ENCODE measurements at regions not wholly inside any gene's neighbourhood (a gene's known extent, or its start where the extent isn't known, plus 50 kb on each side); places are given as distances from the start of the nearest gene placed in this dataset.

DNA sequence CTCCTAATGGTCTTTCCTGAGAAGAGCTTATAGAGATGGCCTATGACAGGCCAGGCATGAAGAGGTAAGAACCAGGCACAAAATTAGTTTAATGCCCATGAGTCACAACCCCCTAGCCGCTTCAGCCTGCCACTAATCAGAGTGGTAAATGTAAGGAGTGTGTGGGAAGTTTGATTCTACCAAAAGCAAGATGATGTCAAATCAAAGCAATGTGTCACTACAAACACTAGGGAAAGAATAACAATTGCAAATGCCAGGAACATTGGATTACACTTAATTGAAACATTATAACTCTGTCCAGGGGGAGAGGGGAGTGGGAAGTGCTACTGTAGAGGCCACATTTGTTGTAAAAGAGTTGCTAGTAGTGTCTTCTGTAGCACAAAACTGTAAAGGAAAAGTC lies 596.6 kb upstream of the AGTR1 start:
- no peaks in the 10 kb centered on the region for H3K9me3 Mint-ChIP-seq (ENCODE audit: unreplicated experiment)
- ChIA-PET POLR2A (no interaction called here), CTCF (interaction anchor here (0.7 kb wide), 1 partner anchor 18 kb away, joined by 4 read pairs; no protein-coding TSS in a partner anchor)
- no peaks in the 10 kb centered on the region for H3K4me1 Mint-ChIP-seq (ENCODE audit: insufficient read depth, unreplicated experiment)
- TF ChIP-seq, protein P1, sequence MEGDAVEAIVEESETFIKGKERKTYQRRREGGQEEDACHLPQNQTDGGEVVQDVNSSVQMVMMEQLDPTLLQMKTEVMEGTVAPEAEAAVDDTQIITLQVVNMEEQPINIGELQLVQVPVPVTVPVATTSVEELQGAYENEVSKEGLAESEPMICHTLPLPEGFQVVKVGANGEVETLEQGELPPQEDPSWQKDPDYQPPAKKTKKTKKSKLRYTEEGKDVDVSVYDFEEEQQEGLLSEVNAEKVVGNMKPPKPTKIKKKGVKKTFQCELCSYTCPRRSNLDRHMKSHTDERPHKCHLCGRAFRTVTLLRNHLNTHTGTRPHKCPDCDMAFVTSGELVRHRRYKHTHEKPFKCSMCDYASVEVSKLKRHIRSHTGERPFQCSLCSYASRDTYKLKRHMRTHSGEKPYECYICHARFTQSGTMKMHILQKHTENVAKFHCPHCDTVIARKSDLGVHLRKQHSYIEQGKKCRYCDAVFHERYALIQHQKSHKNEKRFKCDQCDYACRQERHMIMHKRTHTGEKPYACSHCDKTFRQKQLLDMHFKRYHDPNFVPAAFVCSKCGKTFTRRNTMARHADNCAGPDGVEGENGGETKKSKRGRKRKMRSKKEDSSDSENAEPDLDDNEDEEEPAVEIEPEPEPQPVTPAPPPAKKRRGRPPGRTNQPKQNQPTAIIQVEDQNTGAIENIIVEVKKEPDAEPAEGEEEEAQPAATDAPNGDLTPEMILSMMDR (IDR thresholded peaks at IDR 0.05; ENCODE audit: unreplicated experiment) = no peak
- no TSS peak for BruUV-seq (replicated peaks)
- H3K27ac Mint-ChIP-seq (ENCODE audit: low read depth, unreplicated experiment) = no peak overlapping the region
- DNase-seq (ENCODE audit: unreplicated experiment) = no peak
- intact Hi-C loops (cut with micrococcal nuclease) = no loop called here
- H3K36me3 Mint-ChIP-seq (ENCODE audit: insufficient read depth, unreplicated experiment) = no peaks in the 10 kb centered on the region
- no peak overlapping the region for H3K4me3 Mint-ChIP-seq (ENCODE audit: unreplicated experiment)
- peaks cover 66% of the 10 kb centered on the region for H3K27me3 Mint-ChIP-seq (ENCODE audit: insufficient read depth, unreplicated experiment)

DNA sequence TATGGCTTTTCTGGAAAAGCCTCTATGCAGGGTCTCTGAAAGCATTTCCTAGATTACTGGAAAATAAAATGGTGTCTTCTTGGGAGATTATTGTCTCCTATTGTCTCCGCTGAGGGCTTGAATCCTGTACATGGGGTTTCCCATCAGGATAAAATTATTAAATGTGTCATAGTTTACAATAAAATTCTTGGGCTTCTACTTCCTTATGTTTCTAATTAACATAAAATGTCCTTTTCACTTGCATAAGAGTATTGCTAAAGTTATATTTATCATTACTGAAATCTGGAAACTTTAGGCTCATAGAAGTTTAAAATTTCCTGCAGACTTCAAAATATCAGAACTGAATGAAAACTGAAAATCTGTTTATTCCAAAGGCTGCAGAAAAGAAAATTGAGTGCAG lies 595.5 kb upstream of the AGTR1 start:
- TF ChIP-seq, protein P1 (IDR thresholded peaks at IDR 0.05; ENCODE audit: unreplicated experiment) = no peak
- ChIA-PET POLR2A (no interaction called here), CTCF (no interaction called here)
- H3K36me3 Mint-ChIP-seq (ENCODE audit: insufficient read depth, unreplicated experiment) = no peaks in the 10 kb centered on the region
- H3K4me3 Mint-ChIP-seq (ENCODE audit: unreplicated experiment) = no peak overlapping the region
- no peaks in the 10 kb centered on the region for H3K4me1 Mint-ChIP-seq (ENCODE audit: insufficient read depth, unreplicated experiment)
- intact Hi-C loops (cut with micrococcal nuclease) = no loop called here
- peaks cover 55% of the 10 kb centered on the region for H3K27me3 Mint-ChIP-seq (ENCODE audit: insufficient read depth, unreplicated experiment)
- H3K27ac Mint-ChIP-seq (ENCODE audit: low read depth, unreplicated experiment) = no peak overlapping the region
- no TSS peak for BruUV-seq (replicated peaks)
- H3K9me3 Mint-ChIP-seq (ENCODE audit: unreplicated experiment) = no peaks in the 10 kb centered on the region
- no peak for DNase-seq (ENCODE audit: unreplicated experiment)

DNA sequence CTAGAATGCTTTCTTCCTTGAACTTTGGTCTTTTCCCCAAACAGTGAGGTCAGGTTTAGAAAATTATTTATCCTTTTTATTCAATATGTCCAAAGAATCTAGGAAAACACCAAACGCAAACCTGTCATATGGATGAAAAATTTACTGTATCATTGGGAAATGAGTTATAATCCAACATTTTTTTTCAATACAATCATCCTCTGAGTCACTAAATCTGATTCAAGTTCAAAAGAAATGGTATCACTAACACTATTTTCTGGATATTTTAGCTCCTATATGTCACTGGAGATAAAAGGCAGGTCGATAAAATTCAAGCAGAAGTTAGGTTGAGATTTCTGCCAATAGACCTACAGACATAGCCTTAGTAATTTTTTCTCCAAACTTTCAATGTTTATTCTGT lies 591.6 kb upstream of the AGTR1 start:
- TF ChIP-seq, protein P1 (IDR thresholded peaks at IDR 0.05; ENCODE audit: unreplicated experiment) = no peak
- no peak for DNase-seq (ENCODE audit: unreplicated experiment)

DNA sequence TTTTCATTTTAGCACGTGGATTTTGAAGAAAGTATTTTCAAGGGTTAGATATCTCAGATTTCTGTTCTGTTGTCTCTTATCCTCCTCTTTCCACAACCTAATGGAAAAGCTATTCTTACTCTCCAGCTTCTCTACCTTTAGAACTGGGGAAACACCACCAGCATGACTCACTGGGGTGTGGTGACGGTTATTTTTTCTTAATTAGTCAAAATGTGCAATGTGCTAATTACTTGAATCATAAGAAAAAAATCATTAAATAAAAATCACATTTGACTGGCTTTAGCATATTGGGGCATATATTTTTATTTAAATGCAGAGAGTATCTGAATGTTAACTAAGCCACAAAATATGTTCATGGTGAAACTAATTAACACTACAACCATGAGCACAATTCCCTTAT lies 570.7 kb upstream of the AGTR1 start:
- Mint-ChIP-seq H3K4me3 (ENCODE audit: unreplicated experiment) (no peak overlapping the region), H3K9me3 (ENCODE audit: unreplicated experiment) (no peaks in the 10 kb centered on the region), H3K27ac (ENCODE audit: low read depth, unreplicated experiment) (no peak overlapping the region), H3K36me3 (ENCODE audit: insufficient read depth, unreplicated experiment) (no peaks in the 10 kb centered on the region), H3K27me3 (ENCODE audit: insufficient read depth, unreplicated experiment) (peaks cover under 1% of the 10 kb centered on the region), H3K4me1 (ENCODE audit: insufficient read depth, unreplicated experiment) (no peaks in the 10 kb centered on the region)
- no TSS peak for BruUV-seq (replicated peaks)
- CTCF ChIA-PET = no interaction called here
- intact Hi-C loops (cut with micrococcal nuclease) = no loop called here
- POLR2A ChIA-PET = no interaction called here
- no peak for DNase-seq (ENCODE audit: unreplicated experiment)
- TF ChIP-seq, protein P1 (IDR thresholded peaks at IDR 0.05; ENCODE audit: unreplicated experiment) = no peak

More for the DNA sequence above, 591.6 kb upstream of the AGTR1 start:
- BruUV-seq (replicated peaks) = no TSS peak
- ChIA-PET POLR2A (no interaction called here), CTCF (interaction anchor here (0.6 kb wide), 2 partner anchors 18 to 161 kb away, joined by 3 read pairs; no protein-coding TSS in a partner anchor)
- peaks cover 70% of the 10 kb centered on the region for H3K27me3 Mint-ChIP-seq (ENCODE audit: insufficient read depth, unreplicated experiment)
- H3K4me3 Mint-ChIP-seq (ENCODE audit: unreplicated experiment) = no peak overlapping the region
- intact Hi-C loops (cut with micrococcal nuclease) = no loop called here
- no peaks in the 10 kb centered on the region for H3K36me3 Mint-ChIP-seq (ENCODE audit: insufficient read depth, unreplicated experiment)
- no peaks in the 10 kb centered on the region for H3K4me1 Mint-ChIP-seq (ENCODE audit: insufficient read depth, unreplicated experiment)
- H3K27ac Mint-ChIP-seq (ENCODE audit: low read depth, unreplicated experiment) = no peak overlapping the region
- no peaks in the 10 kb centered on the region for H3K9me3 Mint-ChIP-seq (ENCODE audit: unreplicated experiment)
